NCI-H1417 (cell line): ENCODE measurements at regions not wholly inside any gene's neighbourhood (a gene's known extent, or its start where the extent isn't known, plus 50 kb on each side); places are given as distances from the start of the nearest gene placed in this dataset.
A peak's percentile ranks its signal among the peaks of the same experiment; 100 is the strongest.

Experiments used
- DNase-seq, 3 experiments: peaks; one replicate each; lab custom pipeline; 2025; lab: John Stamatoyannopoulos, UW

- DNase-seq, result peak in 1 of 3 experiments; percentile 20
Measured at GRCh38 chr10:29962166-29962850, 97.1 kb downstream of the JCAD start.

GRCh38 chr10:29961351-29961750 lies 98.0 kb downstream of the JCAD start:
- no peak for DNase-seq

DNA sequence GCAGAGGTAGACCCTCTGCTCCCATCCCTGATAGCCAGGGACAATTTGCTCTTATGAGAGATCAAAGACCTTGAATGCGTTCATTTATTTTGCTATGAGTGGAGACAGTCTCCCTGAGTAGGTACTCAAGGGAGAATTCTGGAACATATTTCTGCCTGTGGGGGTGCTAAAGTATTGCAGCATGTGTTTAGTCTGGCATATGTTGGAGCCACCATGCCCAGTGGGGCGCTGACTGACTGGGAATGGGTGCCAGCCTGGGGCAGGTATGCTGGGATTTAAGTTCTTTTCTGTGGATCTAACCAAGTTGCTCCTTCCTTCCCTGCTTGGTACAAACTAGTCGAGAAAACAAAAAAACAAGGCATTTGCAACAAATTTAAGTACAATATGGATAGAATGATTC lies 99.1 kb downstream of the JCAD start:
- no peak for DNase-seq

DNA sequence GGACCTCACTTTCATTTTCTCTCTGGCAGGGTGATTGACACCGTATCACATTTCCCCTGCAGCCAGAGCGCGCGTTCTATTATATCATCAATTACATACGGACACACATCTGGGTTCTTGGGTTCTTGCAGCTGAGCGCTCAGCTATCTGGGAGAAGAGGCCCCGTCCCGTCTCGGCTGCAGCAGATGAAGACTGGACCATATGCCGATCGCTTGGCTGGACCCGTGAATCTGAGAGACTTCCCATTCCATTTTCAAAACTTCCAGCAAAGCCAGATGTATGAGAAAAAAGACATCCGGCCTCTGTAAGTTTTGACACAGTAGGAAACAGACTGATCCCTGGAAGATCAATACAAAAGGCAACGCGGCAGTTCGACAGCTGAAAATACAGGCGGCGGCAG lies 99.8 kb downstream of the JCAD start:
- DNase-seq, result no peak

DNA sequence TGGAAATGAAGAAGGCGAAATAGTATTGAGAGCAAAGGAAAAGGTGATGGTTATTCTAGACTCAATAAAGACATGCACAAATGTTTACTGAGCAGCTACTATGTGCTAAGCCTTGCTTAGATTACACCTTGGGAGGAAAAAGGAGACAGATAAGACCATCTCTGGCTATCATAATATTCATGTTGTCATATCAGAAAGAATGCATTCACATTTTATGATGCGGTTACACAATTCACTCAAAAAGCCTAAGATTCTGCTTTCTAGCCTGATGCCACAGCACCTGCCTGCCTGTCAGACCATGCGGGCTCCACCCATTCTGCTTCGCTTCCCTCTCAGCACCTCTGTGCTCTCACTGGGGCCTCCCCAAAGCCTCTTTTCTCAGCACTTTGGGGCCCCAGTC lies 100.9 kb downstream of the JCAD start:
- DNase-seq, result no peak

DNA sequence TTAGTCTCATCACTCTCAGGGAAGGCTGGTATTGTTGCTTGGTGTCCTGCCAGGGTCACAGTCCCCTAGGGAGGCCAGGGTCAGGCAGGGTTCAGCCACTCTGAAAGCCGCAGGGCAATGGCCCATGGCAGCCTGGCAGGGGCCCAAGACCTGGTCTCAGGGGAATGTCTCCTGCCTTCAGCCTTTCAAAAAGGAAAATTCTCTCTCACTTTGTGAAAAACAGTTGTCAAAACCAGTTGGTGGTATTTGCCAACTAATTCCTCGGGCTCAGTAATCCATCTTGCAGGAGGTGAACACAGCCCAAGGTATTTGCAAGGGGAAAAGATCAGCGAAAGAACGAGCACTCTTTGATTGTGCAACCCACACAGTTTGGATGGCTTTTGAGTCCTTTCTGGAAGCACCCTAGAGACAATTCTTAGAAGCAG lies 101.5 kb downstream of the JCAD start:
- DNase-seq, result no peak

DNA sequence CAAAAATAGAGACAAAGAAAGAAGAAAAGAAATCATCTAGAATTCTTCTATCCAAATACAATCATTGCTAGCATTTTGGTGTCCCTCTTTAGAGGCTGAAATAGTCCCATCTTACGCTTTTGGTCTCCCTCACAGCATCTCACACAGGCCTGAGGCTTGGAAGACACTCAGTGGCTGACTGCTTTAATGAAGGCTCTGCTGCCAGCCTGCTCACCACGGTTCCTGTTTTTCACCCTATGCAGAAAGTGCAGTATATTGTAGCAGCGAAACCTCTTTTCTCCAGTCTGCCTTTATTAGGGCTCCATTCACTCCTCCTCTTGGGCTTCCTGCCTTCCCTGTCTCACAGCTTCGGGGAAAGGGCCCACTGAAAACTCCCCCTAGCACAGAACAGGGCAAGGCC lies 102.2 kb downstream of the JCAD start:
- DNase-seq, result no peak

GRCh38 chr10:29956335-29956924 lies 103.0 kb downstream of the JCAD start:
- no peak for DNase-seq

DNA sequence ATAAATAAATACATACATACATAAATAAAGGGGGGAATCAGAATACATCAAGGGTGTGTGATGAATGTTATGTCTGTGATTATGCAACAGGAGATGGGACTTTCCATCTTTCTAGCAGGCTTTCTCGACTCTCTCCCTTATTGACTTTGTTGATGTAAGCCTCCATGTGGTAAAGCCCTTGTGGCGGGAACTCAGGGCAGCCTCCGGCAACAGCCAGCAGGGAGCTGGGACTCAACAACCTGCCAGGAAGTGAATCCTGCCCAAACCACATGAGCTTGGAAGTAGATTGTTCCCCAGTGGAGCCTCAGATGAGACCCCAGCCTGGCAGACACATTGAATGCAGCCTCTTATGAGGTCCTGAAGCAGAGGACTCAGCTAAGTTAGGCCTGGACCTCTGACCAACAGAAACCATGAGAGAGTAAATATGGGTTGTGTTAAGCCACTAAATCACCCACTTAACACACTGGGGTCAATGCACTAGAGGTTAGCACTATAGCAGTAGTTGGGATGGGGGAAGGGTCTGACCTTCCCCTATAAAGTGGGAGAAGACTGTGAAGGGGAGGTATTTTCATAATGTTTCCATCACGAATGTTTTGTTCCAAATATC lies 104.0 kb downstream of the JCAD start:
- DNase-seq, result no peak

GRCh38 chr10:29951441-29951931 lies 107.9 kb downstream of the JCAD start:
- no peak for DNase-seq

DNA sequence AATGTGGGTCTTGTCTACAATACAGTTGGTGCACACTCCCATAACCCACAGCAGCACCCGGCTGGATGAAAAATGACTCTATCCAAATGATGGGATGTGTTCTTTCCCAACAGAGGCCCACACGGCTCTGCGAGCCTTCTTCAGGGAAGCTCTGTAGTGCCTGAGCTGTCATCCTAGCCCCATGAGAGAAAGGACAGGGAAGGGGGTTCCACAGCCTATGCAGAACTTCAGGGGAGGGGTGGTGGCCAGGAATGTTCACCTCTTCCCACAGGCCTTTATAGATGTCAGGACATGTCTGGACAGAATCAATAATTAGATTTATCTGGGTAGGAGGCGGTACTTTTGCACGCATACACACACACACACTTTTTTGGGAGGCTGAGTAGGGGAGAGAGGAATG lies 109.0 kb downstream of the JCAD start:
- DNase-seq, result no peak

GRCh38 chr10:29949411-29950011 lies 109.9 kb downstream of the JCAD start:
- DNase-seq, result no peak

- no peak for DNase-seq
Measured at GRCh38 chr10:29948881-29949355, 110.5 kb downstream of the JCAD start.

DNA sequence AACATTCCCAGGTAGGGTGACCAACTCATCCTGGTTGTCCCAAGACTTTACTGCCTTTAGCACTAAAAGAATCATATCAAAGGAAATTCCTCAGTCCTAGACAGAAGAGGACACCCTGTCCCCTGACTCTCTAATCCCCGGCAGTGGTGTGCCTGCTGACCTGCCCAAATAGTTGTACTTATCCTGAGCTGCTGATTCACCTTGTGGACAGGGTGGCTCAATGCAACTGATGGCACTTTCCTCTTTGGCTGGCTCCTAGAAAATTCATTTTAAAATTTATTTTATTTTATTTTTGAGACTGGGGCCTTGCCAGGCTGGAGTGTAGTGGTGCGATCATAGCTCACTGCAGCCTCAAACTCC lies 111.7 kb downstream of the JCAD start:
- no peak for DNase-seq

- no peak for DNase-seq
Measured at GRCh38 chr10:29946953-29947700, 112.3 kb downstream of the JCAD start.

GRCh38 chr10:29946614-29946952 lies 112.8 kb downstream of the JCAD start:
- DNase-seq, result no peak

- no peak for DNase-seq
Measured at GRCh38 chr10:29941476-29941875, 117.9 kb downstream of the JCAD start.

DNA sequence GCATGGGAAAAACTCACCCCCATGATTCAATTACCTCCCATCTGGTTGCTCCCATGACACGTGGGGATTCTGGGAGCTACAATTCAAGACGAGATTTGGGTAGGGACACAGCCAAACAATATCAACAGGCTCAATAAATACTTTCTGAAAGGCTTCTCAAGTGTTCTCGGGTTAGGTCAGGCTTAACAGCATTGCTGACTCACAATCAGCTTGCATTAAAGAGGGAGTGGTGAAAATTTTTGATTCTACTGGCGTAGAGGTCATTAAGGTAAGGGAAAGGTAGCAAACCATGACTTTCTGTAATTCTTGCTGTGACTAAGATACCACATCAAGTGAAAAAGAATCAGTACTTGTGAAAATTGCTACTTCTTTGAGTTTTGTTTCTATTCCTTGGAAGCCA lies 126.4 kb downstream of the JCAD start:
- no peak for DNase-seq

DNA sequence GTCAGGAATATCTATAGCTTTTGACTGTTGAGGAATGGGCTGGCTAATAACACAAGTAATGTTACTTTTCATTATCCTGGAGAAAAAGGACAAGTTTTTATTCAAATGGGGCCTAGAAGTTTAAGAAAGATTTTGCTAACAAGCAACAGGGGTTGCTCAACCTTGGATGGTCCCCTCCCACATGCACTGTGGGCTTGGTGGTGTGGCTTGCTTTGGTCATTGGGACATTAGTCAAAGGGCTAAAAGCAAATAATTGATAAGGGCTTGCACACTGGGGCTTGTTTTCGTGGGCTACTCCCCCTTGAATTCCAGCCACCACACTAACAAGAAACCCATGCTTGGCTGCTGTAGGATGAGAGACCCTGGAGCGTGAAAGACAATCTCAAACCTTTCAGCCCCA lies 127.6 kb downstream of the JCAD start:
- DNase-seq, result no peak

GRCh38 chr10:29929006-29929405 lies 130.4 kb downstream of the JCAD start:
- DNase-seq, result no peak

GRCh38 chr10:29926693-29927048 lies 132.7 kb downstream of the JCAD start:
- peak in 1 of 3 experiments; percentile 30 for DNase-seq
